Activated CD4-positive, alpha-beta T cell treated with anti-CD3 and anti-CD28 coated beads, Interleukin-2, amount 50 U/mL, for 1 hour (primary cell): ENCODE measurements at regions not wholly inside any gene's neighbourhood (a gene's known extent, or its start where the extent isn't known, plus 50 kb on each side); places are given as distances from the start of the nearest gene placed in this dataset.

ENCODE experiments used
- DNase-seq: peaks from one replicate; pipeline ENCODE4 v3.0.0-alpha.2; 2020

GRCh38 chr1:58310469-58310868 lies 236.1 kb downstream of the OMA1 start:
- no peak for DNase-seq

GRCh38 chr1:58308206-58308605 lies 238.3 kb downstream of the OMA1 start:
- no peak for DNase-seq

GRCh38 chr1:58307431-58307830 lies 239.1 kb downstream of the OMA1 start:
- no peak for DNase-seq

- no peak for DNase-seq
Measured at GRCh38 chr1:58305622-58306021, 240.9 kb downstream of the OMA1 start.

GRCh38 chr1:58304346-58304975 lies 242.1 kb downstream of the OMA1 start:
- DNase-seq = no peak

- no peak for DNase-seq
Measured at GRCh38 chr1:58303841-58304240, 242.7 kb downstream of the OMA1 start.

- no peak for DNase-seq
Measured at GRCh38 chr1:58293388-58293787, 253.1 kb downstream of the OMA1 start.

GRCh38 chr1:58290685-58291372 lies 255.7 kb downstream of the OMA1 start:
- no peak for DNase-seq

- DNase-seq = no peak
Measured at GRCh38 chr1:58288624-58289142, 257.8 kb downstream of the OMA1 start.

- DNase-seq = no peak
Measured at GRCh38 chr1:58287894-58288623, 258.5 kb downstream of the OMA1 start.

GRCh38 chr1:58284225-58284510 lies 262.4 kb downstream of the OMA1 start:
- DNase-seq = no peak

- DNase-seq = no peak
Measured at GRCh38 chr1:58283388-58284224, 262.9 kb downstream of the OMA1 start.

GRCh38 chr1:58282623-58283387 lies 263.7 kb downstream of the OMA1 start:
- no peak for DNase-seq

GRCh38 chr1:58266242-58266641 lies 280.3 kb downstream of the OMA1 start:
- no peak for DNase-seq

- DNase-seq = no peak
Measured at GRCh38 chr1:58264462-58264861, 282.1 kb downstream of the OMA1 start.

- DNase-seq = no peak
Measured at GRCh38 chr1:58262702-58263101, 283.8 kb downstream of the OMA1 start.

GRCh38 chr1:58258082-58258481 lies 288.4 kb downstream of the OMA1 start:
- DNase-seq = no peak

- no peak for DNase-seq
Measured at GRCh38 chr1:58257003-58257402, 289.5 kb downstream of the OMA1 start.

GRCh38 chr1:58256546-58256945 lies 290.0 kb downstream of the OMA1 start:
- no peak for DNase-seq

GRCh38 chr1:58256041-58256440 lies 290.5 kb downstream of the OMA1 start:
- DNase-seq = no peak

GRCh38 chr1:58255192-58255591 lies 291.3 kb downstream of the OMA1 start:
- no peak for DNase-seq

- no peak for DNase-seq
Measured at GRCh38 chr1:58251430-58252073, 295.0 kb downstream of the OMA1 start.
